HG02571 (cell line): ENCODE measurements at regions not wholly inside any gene's neighbourhood (a gene's known extent, or its start where the extent isn't known, plus 50 kb on each side); places are given as distances from the start of the nearest gene placed in this dataset.
"Not testable (repeated sequence)": the region's sequence is repeated elsewhere in the genome, so short reads cannot be mapped to it uniquely, and the experiment has no call there.

Source experiments
- ATAC-seq: cut with Tn5 transposase; IDR thresholded peaks from one replicate; pipeline ENCODE4 v1.9.1; 2021; ENCODE audit warnings: mild to moderate bottlenecking, moderate library complexity; ENCODE audit not compliant: unreplicated experiment

DNA sequence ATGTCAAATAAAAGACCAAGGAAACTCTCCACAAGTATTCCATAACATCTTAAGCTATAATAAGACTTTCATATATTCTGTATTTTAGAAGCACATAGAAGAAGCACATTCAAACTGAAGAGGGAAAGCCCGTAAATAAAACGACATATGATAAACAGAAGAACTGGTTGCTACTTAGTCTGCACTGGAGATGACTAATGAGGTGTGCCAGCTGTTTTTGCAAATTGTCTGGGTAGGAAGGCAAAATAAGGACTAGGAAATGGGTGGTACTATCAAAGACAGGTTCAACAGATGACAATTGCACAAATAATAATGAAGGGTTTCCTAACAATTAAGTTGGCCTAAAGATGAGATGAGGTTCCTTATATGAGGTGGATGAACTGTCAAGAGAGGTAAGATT is 593.2 kb upstream of the CCDC179 start:
- no peak for ATAC-seq

- no peak for ATAC-seq
Observed at GRCh38 chr11:23455321-23455891, 595.1 kb upstream of the CCDC179 start.

DNA sequence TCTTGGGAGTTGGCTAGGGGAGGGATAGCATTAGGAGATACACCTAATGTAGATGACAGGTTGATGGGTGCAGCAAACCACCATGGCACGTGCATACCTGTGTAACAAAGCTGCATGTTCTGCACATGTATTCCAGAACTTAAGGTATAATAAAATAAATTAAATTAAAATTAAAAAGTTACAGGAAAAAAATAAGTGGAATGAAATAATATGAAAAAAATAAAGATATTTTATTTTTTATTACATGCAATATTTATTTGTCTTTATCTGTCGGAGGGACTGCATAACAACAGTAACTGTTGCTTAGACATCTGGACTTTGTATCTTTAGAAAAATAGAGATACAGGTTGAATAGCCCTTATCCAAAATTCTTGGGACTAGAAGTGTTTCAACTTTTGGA is 597.4 kb upstream of the CCDC179 start:
- ATAC-seq: no peak

DNA sequence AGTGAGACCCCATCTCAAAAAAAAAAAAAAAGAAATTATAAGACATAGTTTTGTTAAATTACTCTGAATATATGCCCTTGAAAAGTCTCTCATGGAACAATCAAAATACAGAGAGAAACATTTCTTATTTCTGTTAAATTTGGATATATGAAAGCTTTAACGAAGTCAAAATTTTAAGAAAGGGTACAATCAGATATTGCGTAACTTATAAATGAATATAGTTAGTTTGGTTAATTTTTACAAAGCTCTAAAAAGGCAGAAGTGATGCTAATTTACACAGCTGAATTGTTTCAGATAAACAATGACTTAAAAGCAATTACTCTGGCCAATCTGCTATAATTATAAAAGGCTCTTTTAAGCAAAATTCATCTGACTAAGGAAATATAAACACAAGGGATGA is 611.6 kb upstream of the CCDC179 start:
- ATAC-seq: no peak

DNA sequence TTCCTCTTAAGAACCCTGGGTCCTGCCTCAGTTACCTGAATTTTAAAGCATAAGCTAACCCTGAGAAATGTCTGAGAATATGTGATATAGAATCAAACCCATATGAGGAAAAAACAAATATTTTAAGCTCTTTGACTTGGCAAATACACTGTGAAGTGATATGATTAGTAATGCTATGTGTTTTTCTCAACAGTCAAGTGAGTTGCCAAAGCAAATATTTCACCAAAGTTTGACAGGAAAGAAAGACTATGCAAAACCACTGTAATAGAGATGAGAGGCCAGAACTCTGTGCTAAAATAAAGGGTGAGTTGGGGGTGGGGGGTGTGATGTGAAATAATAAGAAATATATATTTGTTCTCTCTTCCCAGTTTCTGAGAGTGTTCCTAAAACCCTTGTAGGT is 613.5 kb upstream of the CCDC179 start:
- ATAC-seq: no peak

DNA sequence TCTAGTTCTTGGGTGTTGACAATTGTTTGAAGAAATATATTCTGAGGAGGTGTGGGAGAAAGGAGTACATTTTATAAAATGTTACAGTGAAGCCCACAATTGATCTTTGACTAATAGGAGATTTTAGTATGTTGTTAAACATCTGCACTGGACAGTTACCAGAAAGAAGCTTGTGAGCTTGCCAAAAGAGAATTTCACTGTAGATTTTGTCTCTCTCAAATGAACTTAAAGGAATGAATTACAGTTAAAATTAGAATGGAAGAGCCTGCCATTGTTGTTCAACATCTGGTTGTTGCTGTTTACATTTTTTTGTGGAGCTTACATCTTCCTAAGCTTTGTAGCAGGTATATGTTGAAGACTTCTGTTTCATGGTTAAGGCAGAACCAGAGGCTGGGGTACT is 620.5 kb upstream of the CCDC179 start:
- no peak for ATAC-seq

- not testable (repeated sequence) for ATAC-seq
Observed at GRCh38 chr11:23484146-23484545, 623.9 kb upstream of the CCDC179 start.

DNA sequence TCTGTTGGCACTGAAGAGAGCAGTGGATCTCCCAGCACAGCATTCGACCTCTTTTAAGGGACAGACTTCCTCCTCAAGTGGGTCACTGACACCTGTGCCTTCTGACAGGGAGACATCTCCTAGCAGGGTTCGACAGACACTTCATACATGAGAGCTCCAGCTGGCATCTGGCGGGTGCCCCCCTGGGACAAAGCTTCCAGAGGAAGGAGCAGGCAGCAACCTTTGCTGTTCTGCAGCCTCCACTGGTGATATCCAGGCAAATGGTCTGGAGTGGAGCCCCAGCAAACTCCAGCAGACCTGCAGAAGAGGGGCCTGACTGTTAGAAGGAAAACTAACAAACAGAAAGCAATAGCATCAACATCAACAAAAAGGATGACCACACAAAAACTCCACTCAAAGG is 624.3 kb upstream of the CCDC179 start:
- not testable (repeated sequence) for ATAC-seq

- ATAC-seq: no peak
Observed at GRCh38 chr11:23490557-23491235, 630.4 kb upstream of the CCDC179 start.

- ATAC-seq: no peak
Observed at GRCh38 chr11:23494981-23495380, 634.7 kb upstream of the CCDC179 start.

- no peak for ATAC-seq
Observed at GRCh38 chr11:23496340-23496739, 636.1 kb upstream of the CCDC179 start.

DNA sequence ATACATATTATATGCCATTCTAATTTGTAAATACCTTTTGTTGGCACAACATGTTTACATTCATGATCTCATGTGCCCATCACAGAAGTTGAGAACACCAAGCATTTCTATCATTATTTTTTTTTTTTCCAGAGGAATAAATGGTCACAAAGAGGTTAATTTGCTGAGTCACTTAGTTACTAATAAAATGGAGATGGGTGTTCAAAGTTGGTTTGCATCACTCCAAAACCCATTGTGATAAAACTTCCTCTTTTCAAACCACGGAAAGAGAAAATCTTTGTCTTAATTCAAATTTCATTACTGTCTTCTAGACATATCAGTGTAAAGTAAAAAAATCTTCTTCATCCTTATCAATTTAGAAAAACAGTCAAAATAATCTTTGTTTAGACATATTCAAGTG is 636.8 kb upstream of the CCDC179 start:
- no peak for ATAC-seq

DNA sequence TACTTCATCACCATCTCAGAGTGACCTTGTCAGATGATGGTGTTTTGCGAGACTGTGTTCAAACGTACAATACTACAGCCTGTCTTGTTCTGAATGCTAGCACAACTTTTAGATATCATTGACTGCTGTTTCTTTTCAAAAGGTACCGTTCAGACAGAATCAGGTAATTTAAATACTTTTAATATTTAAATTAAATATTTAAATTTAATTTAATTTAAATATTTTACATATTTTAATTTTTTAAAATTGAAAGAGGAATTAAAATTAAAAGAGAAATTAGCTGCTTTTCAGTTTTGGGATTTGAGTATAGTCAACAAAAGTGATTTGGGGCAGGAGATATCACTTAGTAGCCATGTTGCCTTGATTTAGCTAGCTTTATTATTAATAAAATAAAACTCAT is 642.1 kb upstream of the CCDC179 start:
- ATAC-seq: no peak

- no peak for ATAC-seq
Observed at GRCh38 chr11:23502826-23503225, 642.6 kb upstream of the CCDC179 start.

DNA sequence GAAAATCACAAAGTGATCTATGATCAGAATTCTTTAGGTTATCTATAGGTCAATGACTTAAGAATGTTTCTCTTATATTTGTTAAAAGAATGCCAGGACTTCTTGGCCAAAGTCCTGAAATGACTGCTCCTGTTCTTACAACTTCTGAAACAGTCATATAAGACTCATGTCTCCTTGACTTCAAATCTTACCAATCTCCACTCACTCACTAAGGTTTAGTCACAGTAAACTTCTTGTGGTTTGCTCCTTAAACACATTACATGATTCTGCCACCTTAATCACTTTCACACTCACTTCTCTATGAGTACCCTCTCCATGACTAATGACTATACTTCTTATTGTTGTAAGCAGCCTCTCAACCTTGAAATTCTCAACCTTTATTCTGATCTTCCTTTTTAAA is 648.7 kb upstream of the CCDC179 start:
- no peak for ATAC-seq

- ATAC-seq: no peak
Observed at GRCh38 chr11:23509821-23510220, 649.5 kb upstream of the CCDC179 start.

- no peak for ATAC-seq
Observed at GRCh38 chr11:23519194-23519593, 658.9 kb upstream of the CCDC179 start.

DNA sequence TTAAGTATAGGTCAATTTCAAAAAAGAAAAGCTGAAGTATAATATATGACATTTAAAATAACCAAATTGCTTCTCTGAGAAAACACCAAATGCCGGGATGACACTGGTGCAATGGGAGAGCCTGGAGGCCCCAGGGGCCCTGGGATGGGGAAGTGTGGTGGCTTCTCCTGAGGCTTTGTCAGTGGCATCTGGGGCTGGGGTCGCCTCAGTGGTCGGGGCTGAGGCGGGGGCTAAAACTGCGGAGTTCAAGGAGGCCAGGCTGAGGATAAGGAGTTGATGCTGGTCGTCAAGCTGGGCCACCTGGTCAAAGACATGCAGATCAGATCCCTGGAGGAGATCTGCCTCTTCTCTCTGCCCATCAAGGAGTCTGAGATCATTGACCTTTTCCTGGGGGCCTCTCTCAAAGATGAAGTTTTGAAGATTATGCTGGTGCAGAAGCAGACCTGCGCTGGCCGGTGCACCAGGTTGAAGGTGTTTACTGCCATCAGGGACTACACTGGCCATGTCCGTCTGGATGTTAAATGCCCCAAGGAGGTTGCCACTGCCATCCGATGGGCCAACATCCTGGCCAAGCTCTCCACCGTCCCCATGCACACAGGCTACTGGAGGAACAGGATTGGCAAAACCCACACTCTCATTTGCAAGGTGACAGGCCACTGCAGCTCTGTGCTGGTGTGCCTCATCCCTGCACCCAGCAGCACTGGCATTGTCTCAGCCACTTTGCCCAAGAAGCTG is 660.1 kb upstream of the CCDC179 start:
- no peak for ATAC-seq

GRCh38 chr11:23536907-23537306 is 676.6 kb upstream of the CCDC179 start:
- no peak for ATAC-seq

DNA sequence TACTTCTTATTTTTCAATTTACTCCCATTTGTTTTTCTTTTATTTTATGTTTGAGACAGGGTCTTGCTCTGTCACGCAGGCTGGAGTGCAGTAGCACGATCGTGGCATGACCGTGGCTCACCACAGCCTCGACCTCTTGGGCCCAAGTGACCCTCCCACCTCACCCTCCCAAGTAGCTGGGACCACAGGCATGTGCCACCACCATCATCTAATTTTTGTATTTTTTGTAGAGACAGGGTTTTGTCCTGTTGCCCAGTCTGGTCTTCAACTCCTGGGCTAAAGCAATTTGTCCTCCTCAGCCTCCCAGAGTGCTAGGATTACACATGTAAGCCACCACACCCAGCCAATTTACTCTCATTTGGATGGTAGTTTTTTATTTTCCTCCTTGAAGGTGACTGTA is 679.3 kb upstream of the CCDC179 start:
- no peak for ATAC-seq

- ATAC-seq: peak; percentile 86
Observed at GRCh38 chr11:23540101-23540561, 679.9 kb upstream of the CCDC179 start.

DNA sequence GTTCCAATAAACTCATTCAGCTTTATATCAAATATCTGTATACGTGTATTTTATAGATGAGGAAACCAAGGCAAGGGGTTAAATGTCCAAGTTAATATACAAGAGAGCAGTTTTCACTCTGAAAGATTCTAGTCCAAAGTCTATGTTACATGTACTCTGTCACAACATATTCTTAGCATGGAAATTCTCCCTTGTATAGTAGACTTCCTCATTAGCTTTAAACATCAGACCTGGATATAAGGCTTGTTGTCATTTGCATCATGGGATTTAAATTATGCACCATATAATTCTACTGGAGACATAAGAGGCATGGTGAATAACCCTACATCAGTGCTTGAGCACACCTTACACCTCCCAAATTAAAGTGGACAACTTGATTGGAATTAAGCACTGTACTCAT is 681.9 kb upstream of the CCDC179 start:
- ATAC-seq: no peak
